Adrenal gland (tissue), 9 donors: ENCODE measurements at regions not wholly inside any gene's neighbourhood (a gene's known extent, or its start where the extent isn't known, plus 50 kb on each side); places are given as distances from the start of the nearest gene placed in this dataset.

Experiments used
- DNase-seq, 7 donors: peaks; one replicate each; pipeline ENCODE4 v3.0.0-alpha.2; 2019 to 2020
- H3K27ac ChIP-seq, 5 donors: fragments of 200-600 bp; sonication (generic) in 4 of 5; 1 replicate in 3 of 5; 2 replicates in 2 of 5; pipeline versions ENCODE4 v1.5.1 to v1.8.0; 2016 to 2020; ENCODE audit warnings: mild to moderate bottlenecking in 1 of 5
- H3K27me3 ChIP-seq: fragments of 200-600 bp; 2 replicates; pipeline ENCODE4 v1.8.0; 2021
- H3K36me3 ChIP-seq, 2 donors: fragments of 200-600 bp; replicated peaks in 1 of 2; 1 replicate in 1 of 2; 2 replicates in 1 of 2; pipeline versions ENCODE4 v1.5.1 to v1.8.0; 2018 to 2022
- H3K4me1 ChIP-seq, 2 donors: fragments of 200-600 bp; replicated peaks in 1 of 2; 1 replicate in 1 of 2; 2 replicates in 1 of 2; pipeline versions ENCODE4 v1.5.1 to v1.8.0; 2018 to 2021
- H3K4me3 ChIP-seq, 4 donors: fragments of 200-600 bp; sonication (generic) in 3 of 4; one replicate each; pipeline ENCODE4 v1.5.1; 2016 to 2018
- H3K9me3 ChIP-seq, 3 donors: fragments of 200-600 bp; sonication (generic) in 1 of 3; replicated peaks in 1 of 3; 1 replicate in 2 of 3; 2 replicates in 1 of 3; pipeline versions ENCODE4 v1.5.1 to v1.8.0; 2016 to 2021
- CTCF ChIP-seq, 6 experiments: fragments of 450-650 bp in 4 of 6; fragments of 200-600 bp in 2 of 6; sonication (generic) in 1 of 6; IDR thresholded peaks; 1 replicate in 5 of 6; 2 replicates in 1 of 6; pipeline versions ENCODE4 v1.5.1 to v1.8.0; 2016 to 2021; ENCODE audit warnings: antibody characterized with exemption in 6 of 6, mild to moderate bottlenecking in 2 of 6, moderate library complexity in 1 of 6
- POLR2A ChIP-seq, 2 donors: fragments of 450-650 bp; IDR thresholded peaks; one replicate each; pipeline ENCODE4 v1.6.1; 2017; ENCODE audit warnings: antibody characterized with exemption in 2 of 2, mild to moderate bottlenecking in 2 of 2, moderate library complexity in 1 of 2
- WGBS, 4 donors: extraction: QIAGEN DNeasy Blood & Tissue Kit in 2 of 4; methylation state at CpG; one replicate each; pipeline versions ENCODE4 v1.1.5 to v1.1.7; 2013 to 2017; 5-methylcytosine and 5-hydroxymethylcytosine counted together
- intact Hi-C, 2 donors: fragments of 100-400 bp; cut with DNase I; formaldehyde crosslinking; loops; one replicate each; pipeline versions ENCODE4 v1.14.1 to v1.15.0; 2022 to 2023
- donor health status: healthy with polysubstance abuse.
- donor health status: Bipolar disorder and iron deficiency.
- donor health status: DM: yes; HTN: yes; CAD: no.
- donor health status: DM: no; HTN: no; CAD: no.
- donor health status: DM: no; HTN: no; CAD: no.

- no peaks in the 10 kb centered on the region for H3K4me1 ChIP-seq
- TF ChIP-seq POLR2A (IDR thresholded peaks at IDR 0.05) (no peak), CTCF (IDR thresholded peaks at IDR 0.05) (no peak)
- intact Hi-C loops = no loop called here
- no peaks in the 10 kb centered on the region for H3K27me3 ChIP-seq
- no peak for DNase-seq
- no peaks in the 10 kb centered on the region for H3K9me3 ChIP-seq
- 49 to 68% (median 52%) methylated on average over 1 of the region's 1 CpG for WGBS, 4 donors
- no peak overlapping the region for H3K4me3 ChIP-seq
- H3K36me3 ChIP-seq = no peaks in the 10 kb centered on the region
- H3K27ac ChIP-seq = no peak overlapping the region
These were observed 77.9 kb downstream of the DMRT2 start for GRCh38 chr9:1128046-1128445.

- 17 to 21% (median 19%) methylated on average over 4 of the region's 4 CpGs for WGBS, 4 donors
- DNase-seq = no peak
- TF ChIP-seq CTCF (IDR thresholded peaks at IDR 0.05) = no peak
- TF ChIP-seq POLR2A (IDR thresholded peaks at IDR 0.05) = no peak
- H3K4me3 ChIP-seq = no peak overlapping the region
- no peaks in the 10 kb centered on the region for H3K36me3 ChIP-seq
- no peaks in the 10 kb centered on the region for H3K9me3 ChIP-seq
- intact Hi-C loops = no loop called here
- no peaks in the 10 kb centered on the region for H3K4me1 ChIP-seq
- no peak overlapping the region for H3K27ac ChIP-seq
- H3K27me3 ChIP-seq = no peaks in the 10 kb centered on the region
These were observed 79.2 kb downstream of the DMRT2 start for GRCh38 chr9:1129382-1129781.

- H3K9me3 ChIP-seq = peaks cover 0 to 12% (median 0%) of the 10 kb centered on the region in 3 donors
- no peak overlapping the region for H3K27ac ChIP-seq
- H3K4me3 ChIP-seq = no peak overlapping the region
- no peak for DNase-seq
- TF ChIP-seq CTCF (IDR thresholded peaks at IDR 0.05) = no peak
- TF ChIP-seq POLR2A (IDR thresholded peaks at IDR 0.05) = no peak
- 75 to 84% (median 81%) methylated on average over 2 of the region's 2 CpGs for WGBS, 4 donors
- intact Hi-C loops = no loop called here
- no peaks in the 10 kb centered on the region for H3K4me1 ChIP-seq
- no peaks in the 10 kb centered on the region for H3K36me3 ChIP-seq
- H3K27me3 ChIP-seq = no peaks in the 10 kb centered on the region
These were observed 89.9 kb downstream of the DMRT2 start for GRCh38 chr9:1140057-1140456.

- TF ChIP-seq CTCF (IDR thresholded peaks at IDR 0.05) (no peak), POLR2A (IDR thresholded peaks at IDR 0.05) (no peak)
- no peak for DNase-seq
- Histone ChIP-seq H3K4me3 (no peak overlapping the region), H3K36me3 (no peaks in the 10 kb centered on the region), H3K27ac (no peak overlapping the region), H3K27me3 (no peaks in the 10 kb centered on the region), H3K9me3 (no peaks in the 10 kb centered on the region), H3K4me1 (no peaks in the 10 kb centered on the region)
- WGBS, 4 donors = 58 to 81% (median 75%) methylated on average over 2 of the region's 2 CpGs
- intact Hi-C loops = no loop called here
These were observed 101.5 kb downstream of the DMRT2 start for GRCh38 chr9:1151691-1152090.
